IPS DF 4.7 (cell line): ENCODE measurements at regions not wholly inside any gene's neighbourhood (a gene's known extent, or its start where the extent isn't known, plus 50 kb on each side); places are given as distances from the start of the nearest gene placed in this dataset.

Experiments used
- DNase-seq: peaks from one replicate; pipeline ENCODE4 v3.0.0-alpha.2; 2013; ENCODE audit warnings: low spot score; ENCODE audit errors: extremely low read depth

- DNase-seq: no peak
These were observed 92.5 kb upstream of the NCK2 start for GRCh38 chr2:105652014-105652796.

GRCh38 chr2:105649534-105649933 lies 95.2 kb upstream of the NCK2 start:
- DNase-seq: no peak

- no peak for DNase-seq
These were observed 97.0 kb upstream of the NCK2 start for GRCh38 chr2:105647731-105648130.

DNA sequence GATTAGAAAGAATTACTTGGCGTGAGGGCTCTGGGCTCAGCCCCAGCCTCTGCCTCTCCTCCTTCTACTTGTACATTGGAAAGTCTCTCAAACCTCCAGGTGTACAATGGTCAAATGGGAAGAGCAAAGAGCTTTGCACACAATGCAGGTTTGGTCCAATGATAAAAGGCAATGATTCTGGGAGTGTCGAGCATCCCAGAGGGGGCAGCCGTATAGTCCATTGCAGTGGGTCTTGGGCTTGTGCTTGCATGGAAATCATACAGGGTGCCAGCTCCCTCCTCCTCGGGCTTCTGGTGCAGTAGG lies 98.0 kb upstream of the NCK2 start:
- DNase-seq: no peak

GRCh38 chr2:105645938-105646773 lies 98.6 kb upstream of the NCK2 start:
- no peak for DNase-seq

DNA sequence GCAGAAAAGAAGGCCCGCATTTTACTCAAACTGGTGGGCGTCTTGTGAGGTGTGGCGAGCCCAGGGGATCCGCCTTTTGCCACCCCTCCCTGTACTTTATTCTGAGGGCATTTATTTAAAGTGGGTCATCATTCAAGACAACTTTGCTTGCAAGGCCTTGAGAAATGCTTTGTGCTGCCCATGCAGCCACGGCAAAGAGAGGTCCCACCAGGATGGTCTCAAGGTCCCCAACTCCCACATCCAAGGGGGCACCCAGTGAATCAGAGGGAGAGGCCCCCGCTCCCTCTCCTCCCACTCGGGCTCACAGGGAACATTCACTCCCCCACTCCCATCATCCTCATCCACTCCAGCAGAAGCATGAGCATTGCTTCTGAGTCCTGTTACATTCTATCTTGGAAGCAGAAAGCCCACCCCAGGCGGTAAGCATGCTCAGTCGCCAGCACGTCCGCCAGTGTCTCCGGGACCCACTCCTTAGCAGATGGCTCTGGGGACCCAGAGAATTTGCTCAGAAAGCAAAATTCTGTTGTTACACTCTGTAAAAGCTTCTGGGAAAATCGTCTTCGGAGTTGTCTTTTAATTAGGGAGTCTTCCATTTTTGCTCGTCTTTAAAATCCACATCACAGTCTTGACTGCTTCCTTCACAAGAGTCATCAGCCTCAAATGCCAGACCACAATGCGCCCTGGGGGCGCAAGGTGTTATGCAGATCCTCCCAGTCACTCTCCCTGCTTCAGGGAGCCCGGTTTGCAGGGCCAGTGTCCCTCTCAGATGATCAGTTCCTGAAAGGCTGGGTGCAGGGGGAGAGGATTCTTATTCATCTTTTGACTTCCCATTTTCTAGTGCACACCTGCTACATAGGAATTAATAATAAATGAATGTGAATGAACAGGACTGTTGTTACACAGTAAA lies 99.4 kb upstream of the NCK2 start:
- DNase-seq: no peak

- DNase-seq: no peak
These were observed 100.3 kb upstream of the NCK2 start for GRCh38 chr2:105644174-105644980.

- no peak for DNase-seq
These were observed 101.1 kb upstream of the NCK2 start for GRCh38 chr2:105643405-105644173.

DNA sequence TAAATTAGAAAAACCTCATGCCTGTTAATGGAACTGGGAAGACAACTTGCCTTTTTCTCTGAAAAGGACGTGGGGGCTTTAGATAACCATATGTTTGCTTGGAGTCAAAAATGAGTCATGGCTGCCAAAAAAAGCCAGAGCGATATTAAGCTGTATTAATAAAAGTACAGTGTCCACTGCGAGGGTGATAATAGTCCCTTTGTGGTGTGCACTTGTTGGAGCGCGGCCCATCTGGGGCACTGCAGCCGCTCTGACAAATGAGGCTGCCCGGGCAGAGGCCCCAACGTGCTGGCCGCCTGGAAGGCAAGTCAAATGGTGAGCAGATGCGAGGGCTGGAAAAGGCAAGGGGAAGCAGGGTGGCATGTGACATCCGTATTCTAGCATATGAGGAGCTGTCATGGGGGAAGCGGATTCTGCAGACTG lies 103.3 kb upstream of the NCK2 start:
- no peak for DNase-seq

DNA sequence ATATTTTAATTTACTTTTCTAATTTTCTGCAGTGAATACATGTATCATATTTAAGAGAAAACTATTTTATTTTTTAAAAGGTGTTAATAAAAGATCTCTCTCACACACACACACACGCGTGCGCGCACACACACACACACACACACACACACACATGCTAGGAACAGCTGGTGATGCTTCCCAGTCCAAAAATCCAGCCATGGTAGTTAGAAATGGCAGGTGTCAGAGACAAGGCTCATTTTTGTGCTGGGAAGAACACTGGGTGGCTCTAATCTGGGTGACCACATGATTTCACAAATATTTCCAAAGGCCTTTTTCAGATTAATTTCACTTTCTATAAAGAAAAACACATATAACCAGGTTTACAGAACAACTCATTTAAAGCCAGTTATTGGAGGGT lies 104.5 kb upstream of the NCK2 start:
- DNase-seq: no peak

- no peak for DNase-seq
These were observed 108.5 kb upstream of the NCK2 start for GRCh38 chr2:105636109-105636740.

DNA sequence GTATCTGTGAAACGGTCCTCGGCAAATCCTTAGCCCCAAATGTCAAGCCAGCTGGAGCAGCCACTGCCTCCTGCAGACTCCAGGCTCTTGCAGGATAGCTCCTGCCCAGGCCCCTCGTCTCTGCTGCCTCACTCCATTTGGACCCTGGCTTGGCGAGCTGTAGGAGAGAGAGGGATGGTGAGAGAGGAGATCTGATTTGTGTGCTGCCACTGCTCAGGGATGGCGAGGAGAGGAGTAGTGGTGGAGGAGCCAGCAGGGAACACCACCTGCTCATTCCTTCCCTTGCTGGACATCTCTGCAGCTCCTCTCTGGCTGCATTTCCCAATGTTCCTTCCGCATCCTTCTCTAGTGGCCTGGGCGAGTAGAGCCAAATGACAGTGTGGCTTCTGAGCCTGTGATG lies 109.1 kb upstream of the NCK2 start:
- DNase-seq: no peak

GRCh38 chr2:105634198-105634597 lies 110.5 kb upstream of the NCK2 start:
- DNase-seq: no peak

GRCh38 chr2:105631922-105632321 lies 112.8 kb upstream of the NCK2 start:
- no peak for DNase-seq

DNA sequence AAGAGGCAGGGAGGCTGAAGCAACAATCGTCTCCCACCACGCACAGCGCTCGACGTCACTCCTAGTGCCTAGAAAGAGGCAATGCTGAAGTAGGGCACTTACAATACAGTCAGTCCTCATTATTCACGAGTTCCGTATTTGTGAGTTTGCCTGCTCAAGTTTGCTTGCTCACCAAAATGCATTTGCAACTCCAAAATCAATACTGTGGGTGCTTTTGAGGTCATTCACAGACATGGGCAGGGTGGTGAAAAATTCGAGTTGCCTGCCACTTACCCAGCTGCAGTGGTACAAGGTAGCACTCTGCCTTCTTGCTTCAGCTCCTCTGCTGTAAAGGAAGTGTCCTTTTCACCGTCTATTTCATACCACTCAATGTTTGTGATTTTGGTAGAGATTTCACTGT lies 113.7 kb upstream of the NCK2 start:
- DNase-seq: no peak

GRCh38 chr2:105629634-105630033 lies 115.1 kb upstream of the NCK2 start:
- no peak for DNase-seq

- DNase-seq: no peak
These were observed 117.2 kb upstream of the NCK2 start for GRCh38 chr2:105627534-105627933.

GRCh38 chr2:105626966-105627340 lies 117.8 kb upstream of the NCK2 start:
- no peak for DNase-seq

- no peak for DNase-seq
These were observed 118.3 kb upstream of the NCK2 start for GRCh38 chr2:105626212-105626965.
